ENCODE measurements at regions not wholly inside any gene's neighbourhood (a gene's known extent, or its start where the extent isn't known, plus 50 kb on each side); places are given as distances from the start of the nearest gene placed in this dataset.

DNA sequence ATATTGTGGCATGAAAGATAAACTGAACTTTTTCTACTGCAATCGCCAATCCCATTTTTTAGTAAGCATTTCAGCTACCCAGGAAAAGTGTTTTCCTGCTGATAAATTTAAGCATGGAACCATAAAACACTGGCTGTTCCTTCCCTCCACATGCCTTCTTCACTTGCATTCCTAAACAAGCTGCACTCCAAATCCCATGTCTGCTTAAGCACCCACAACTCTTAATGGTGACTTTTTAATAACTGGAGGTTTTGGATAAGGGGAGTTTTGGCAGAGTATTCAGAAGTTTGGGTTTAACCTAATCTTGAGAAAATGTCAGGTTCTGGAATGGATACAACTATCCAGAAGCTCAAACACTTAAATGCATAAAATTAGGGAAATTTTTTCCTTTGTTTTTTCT, 345.6 kb upstream of the CA10 start:
- FAIRE-seq (no peak), DNase-seq (ENCODE audit: low read depth, low spot score) (no peak)
- no TSS peak for BruUV-seq (replicated peaks)
- no peaks in the 10 kb centered on the region for H3K79me2 ChIP-seq (ENCODE audit: control insufficient read depth, insufficient read depth, low read length)
- peaks cover 3% of the 10 kb centered on the region for H3K9me3 ChIP-seq (replicated peaks; ENCODE audit: control insufficient read depth, insufficient read depth, low read length)
- intact Hi-C loops (cut with micrococcal nuclease) (no loop called here), dilution Hi-C loops (cut with MboI; ENCODE audit: extremely low pct_ligation_motif_present, low sequenced_read_pairs) (no loop called here)
- H3K4me1 ChIP-seq (ENCODE audit: control insufficient read depth, extremely low read depth, insufficient read depth, low read length) = no peaks in the 10 kb centered on the region
- no peak overlapping the region for H3K27ac ChIP-seq (ENCODE audit: insufficient read depth, low read depth, low read length)
- H3K9ac ChIP-seq (replicated peaks; ENCODE audit: extremely low read depth, insufficient read depth, low read length) = no peak overlapping the region
- H3K4me3 ChIP-seq (replicated peaks in 1 of 3; ENCODE audit: insufficient read depth in 1 of 3, low read depth in 1 of 3, low read length in 3 of 3) = no peak overlapping the region
- no peaks in the 10 kb centered on the region for H4K20me1 ChIP-seq (replicated peaks; ENCODE audit: control insufficient read depth, extremely low read depth, insufficient read depth, low read length)
- CTCF ChIA-PET = no interaction called here
- H3K9me1 ChIP-seq (replicated peaks; ENCODE audit: control insufficient read depth, extremely low read depth, insufficient read depth, low read length) = no peaks in the 10 kb centered on the region
- no peaks in the 10 kb centered on the region for H3K27me3 ChIP-seq (ENCODE audit: control insufficient read depth in 2 of 2, insufficient read depth in 2 of 2, low read length in 2 of 2)
- POLR2A ChIA-PET = no interaction called here
- no peaks in the 10 kb centered on the region for H3K36me3 ChIP-seq (ENCODE audit: control insufficient read depth in 2 of 2, extremely low read depth in 1 of 2, insufficient read depth in 2 of 2, low read length in 2 of 2)
- no peak overlapping the region for H2AFZ ChIP-seq (ENCODE audit: low read depth, low read length)
- no peak overlapping the region for H3K4me2 ChIP-seq (ENCODE audit: insufficient read depth, low read length)
- TF ChIP-seq, protein P1, sequence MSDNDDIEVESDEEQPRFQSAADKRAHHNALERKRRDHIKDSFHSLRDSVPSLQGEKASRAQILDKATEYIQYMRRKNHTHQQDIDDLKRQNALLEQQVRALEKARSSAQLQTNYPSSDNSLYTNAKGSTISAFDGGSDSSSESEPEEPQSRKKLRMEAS (IDR thresholded peaks at IDR 0.05; ENCODE audit: insufficient read depth, insufficient read length) = no peak
- no peak for TF ChIP-seq POLR2A (IDR thresholded peaks at IDR 0.05; ENCODE audit: low read depth, low read length)
- TF ChIP-seq JUN (IDR thresholded peaks at IDR 0.05; ENCODE audit: borderline replicate concordance, insufficient read depth, insufficient read length, low read depth) = no peak
- no peak for TF ChIP-seq FOS (IDR thresholded peaks at IDR 0.05; ENCODE audit: borderline replicate concordance, insufficient read depth, low read length)
- TF ChIP-seq POLR2AphosphoS5 (IDR thresholded peaks at IDR 0.05; ENCODE audit: insufficient read depth, low read depth, low read length) = no peak
- TF ChIP-seq MYC (IDR thresholded peaks at IDR 0.05; ENCODE audit: low read depth, low read length) = no peak
- no peak for TF ChIP-seq EZH2 (IDR thresholded peaks at IDR 0.05; ENCODE audit: borderline replicate concordance, low read depth, low read length, severe bottlenecking)
- TF ChIP-seq CTCF (IDR thresholded peaks at IDR 0.05; ENCODE audit: extremely low read depth in 1 of 2, insufficient read depth in 1 of 2, low read depth in 1 of 2, low read length in 2 of 2) = no peak
- TF ChIP-seq GATA2 (IDR thresholded peaks at IDR 0.05; ENCODE audit: insufficient read depth, insufficient read length, low read depth, low read length) = no peak
